Smooth muscle cell (in vitro differentiated cells): ENCODE measurements at regions not wholly inside any gene's neighbourhood (a gene's known extent, or its start where the extent isn't known, plus 50 kb on each side); places are given as distances from the start of the nearest gene placed in this dataset.

Experiments used
- DNase-seq: peaks from one replicate; lab custom pipeline; 2025; ENCODE audit not compliant: unreplicated experiment; lab: John Stamatoyannopoulos, UW
- H2AFZ ChIP-seq: fragments of 200-600 bp; sonication (generic); 2 replicates; pipeline ENCODE4 v1.6.0; 2016; ENCODE audit warnings: antibody characterized with exemption, low read depth, mild to moderate bottlenecking
- H3F3A ChIP-seq: fragments of 200-600 bp; sonication (generic); 2 replicates; pipeline ENCODE4 v1.6.0; 2017; ENCODE audit warnings: antibody characterized with exemption, low read depth
- H3K27ac ChIP-seq: fragments of 200-600 bp; sonication (generic); 2 replicates; pipeline ENCODE4 v1.5.1; 2016; ENCODE audit warnings: low read depth, mild to moderate bottlenecking
- H3K27me3 ChIP-seq: fragments of 200-600 bp; sonication (generic); 2 replicates; pipeline ENCODE4 v1.6.1; 2016; ENCODE audit warnings: low read depth, mild to moderate bottlenecking
- H3K36me3 ChIP-seq: fragments of 200-600 bp; sonication (generic); 2 replicates; pipeline ENCODE4 v1.5.1; 2016; ENCODE audit warnings: low read depth
- H3K4me1 ChIP-seq: fragments of 200-600 bp; sonication (generic); 2 replicates; pipeline ENCODE4 v1.5.1; 2016; ENCODE audit warnings: low read depth
- H3K4me2 ChIP-seq: fragments of 200-600 bp; sonication (generic); 2 replicates; pipeline ENCODE4 v1.6.0; 2016; ENCODE audit warnings: mild to moderate bottlenecking
- H3K4me3 ChIP-seq: fragments of 200-600 bp; sonication (generic); 2 replicates; pipeline ENCODE4 v1.5.1; 2016; ENCODE audit warnings: mild to moderate bottlenecking
- H3K79me2 ChIP-seq: fragments of 200-600 bp; sonication (generic); 2 replicates; pipeline ENCODE4 v1.6.0; 2016; ENCODE audit warnings: low read depth, mild to moderate bottlenecking
- H3K9ac ChIP-seq: fragments of 200-600 bp; sonication (generic); 2 replicates; pipeline ENCODE4 v1.6.0; 2016; ENCODE audit warnings: low read depth
- H3K9me3 ChIP-seq: fragments of 200-600 bp; sonication (generic); replicated peaks from 2 replicates; pipeline ENCODE4 v1.5.1; 2016; ENCODE audit warnings: low read depth
- H4K20me1 ChIP-seq: fragments of 200-600 bp; sonication (generic); 2 replicates; pipeline ENCODE4 v1.6.0; 2016; ENCODE audit warnings: low read depth
- CTCF ChIP-seq: fragments of 200-600 bp; sonication (generic); IDR thresholded peaks from 2 replicates; pipeline ENCODE4 v1.5.1; 2017; ENCODE audit warnings: borderline replicate concordance, mild to moderate bottlenecking, antibody characterized with exemption; ENCODE audit not compliant: insufficient read depth, poor library complexity, severe bottlenecking
- WGBS: methylation state at CpG from one replicate; pipeline ENCODE4 v1.1.7; 2016; ENCODE audit warnings: low lambda C conversion rate; 5-methylcytosine and 5-hydroxymethylcytosine counted together

GRCh38 chr12:92089559-92089958, 56.1 kb downstream of the BTG1 start:
- H2AFZ ChIP-seq = no peak overlapping the region
- no peak overlapping the region for H3K9ac ChIP-seq
- no peaks in the 10 kb centered on the region for H3K79me2 ChIP-seq
- no peaks in the 10 kb centered on the region for H3K9me3 ChIP-seq
- H3F3A ChIP-seq = no peaks in the 10 kb centered on the region
- DNase-seq = no peak
- no peak overlapping the region for H3K27ac ChIP-seq
- TF ChIP-seq CTCF = no peak
- no peaks in the 10 kb centered on the region for H3K4me1 ChIP-seq
- no peaks in the 10 kb centered on the region for H4K20me1 ChIP-seq
- no peak overlapping the region for H3K4me2 ChIP-seq
- H3K27me3 ChIP-seq = no peaks in the 10 kb centered on the region
- H3K4me3 ChIP-seq = no peak overlapping the region
- no peaks in the 10 kb centered on the region for H3K36me3 ChIP-seq

- Histone ChIP-seq H3K27me3 (no peaks in the 10 kb centered on the region), H3K9ac (no peak overlapping the region), H4K20me1 (no peaks in the 10 kb centered on the region), H3K27ac (no peak overlapping the region), H3K79me2 (no peaks in the 10 kb centered on the region), H3K4me3 (no peak overlapping the region), H3F3A (no peaks in the 10 kb centered on the region), H3K4me1 (no peaks in the 10 kb centered on the region), H3K9me3 (no peaks in the 10 kb centered on the region), H3K4me2 (no peak overlapping the region), H3K36me3 (no peaks in the 10 kb centered on the region), H2AFZ (no peak overlapping the region)
- 92% methylated on average over 2 of the region's 2 CpGs for WGBS
- no peak for DNase-seq
- no peak for TF ChIP-seq CTCF
Observed at GRCh38 chr12:92088805-92089204, 56.8 kb downstream of the BTG1 start.

GRCh38 chr12:92085736-92086040, 60.0 kb downstream of the BTG1 start:
- Histone ChIP-seq H3K4me2 (no peak overlapping the region), H3K4me1 (peaks cover 3% of the 10 kb centered on the region), H4K20me1 (no peaks in the 10 kb centered on the region), H3K9me3 (no peaks in the 10 kb centered on the region), H2AFZ (no peak overlapping the region), H3K79me2 (no peaks in the 10 kb centered on the region), H3K9ac (no peak overlapping the region), H3K27me3 (no peaks in the 10 kb centered on the region), H3K27ac (no peak overlapping the region), H3K36me3 (no peaks in the 10 kb centered on the region), H3K4me3 (no peak overlapping the region), H3F3A (peaks cover 2% of the 10 kb centered on the region)
- no peak for DNase-seq
- no peak for TF ChIP-seq CTCF
- WGBS = 97% methylated on average over 1 of the region's 1 CpG

GRCh38 chr12:92085040-92085735, 60.5 kb downstream of the BTG1 start:
- no peak for DNase-seq
- no peaks in the 10 kb centered on the region for H3K27me3 ChIP-seq
- no peak overlapping the region for H3K27ac ChIP-seq
- H3F3A ChIP-seq = peaks cover 6% of the 10 kb centered on the region
- H3K4me1 ChIP-seq = peaks cover 8% of the 10 kb centered on the region
- H3K9ac ChIP-seq = no peak overlapping the region
- no peaks in the 10 kb centered on the region for H4K20me1 ChIP-seq
- H2AFZ ChIP-seq = no peak overlapping the region
- H3K9me3 ChIP-seq = no peaks in the 10 kb centered on the region
- H3K36me3 ChIP-seq = no peaks in the 10 kb centered on the region
- no peak overlapping the region for H3K4me2 ChIP-seq
- WGBS = 89% methylated on average over 3 of the region's 3 CpGs
- no peak for TF ChIP-seq CTCF
- no peaks in the 10 kb centered on the region for H3K79me2 ChIP-seq
- H3K4me3 ChIP-seq = no peak overlapping the region
